ENCODE measurements at regions not wholly inside any gene's neighbourhood (a gene's known extent, or its start where the extent isn't known, plus 50 kb on each side); places are given as distances from the start of the nearest gene placed in this dataset.
"Not testable (repeated sequence)": the region's sequence is repeated elsewhere in the genome, so short reads cannot be mapped to it uniquely, and the experiment has no call there.

GRCh38 chr10:23975431-23975830 is 233.5 kb upstream of the KIAA1217 start:
- no peak for DNase-seq

- no peak for DNase-seq
Observed at GRCh38 chr10:23976275-23976674, 232.7 kb upstream of the KIAA1217 start.

DNA sequence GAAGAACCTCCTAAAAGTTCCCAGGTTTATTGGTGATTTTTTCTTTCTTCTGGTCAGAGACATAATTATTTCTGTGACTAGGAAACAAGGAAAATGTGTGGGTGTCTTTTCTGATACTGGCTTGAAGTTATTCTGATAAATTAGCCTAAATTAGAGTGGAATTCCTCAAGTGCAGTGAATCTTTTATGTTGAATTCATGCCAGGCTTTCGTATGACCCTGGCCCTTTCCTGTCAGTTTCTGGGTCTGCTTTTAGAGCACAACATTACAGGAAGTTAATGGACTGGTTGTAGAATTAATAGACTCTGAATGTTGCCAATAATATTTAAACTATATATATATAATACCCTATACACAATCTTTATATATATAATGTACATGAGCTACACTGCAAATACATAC is 230.6 kb upstream of the KIAA1217 start:
- no peak for DNase-seq

- no peak for DNase-seq
Observed at GRCh38 chr10:23980094-23980493, 228.8 kb upstream of the KIAA1217 start.

- DNase-seq, result no peak
Observed at GRCh38 chr10:23981520-23982309, 227.2 kb upstream of the KIAA1217 start.

DNA sequence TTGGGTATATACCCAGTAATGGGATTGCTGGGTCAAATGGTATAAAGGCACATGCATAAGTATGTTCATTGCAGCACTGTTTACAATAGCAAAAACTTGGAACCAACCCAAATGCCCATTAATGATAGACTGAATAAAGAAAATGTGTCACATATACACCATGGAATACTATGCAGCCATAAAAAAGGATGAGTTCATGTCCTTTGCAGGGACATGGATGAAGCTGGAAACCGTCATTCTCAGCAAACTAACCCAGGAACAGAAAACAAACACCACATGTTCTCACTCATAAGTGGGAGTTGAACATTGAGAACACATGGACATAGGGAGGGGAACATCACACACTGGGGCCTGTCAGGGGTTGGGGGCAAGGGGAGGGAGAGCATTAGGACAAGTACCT is 224.5 kb upstream of the KIAA1217 start:
- not testable (repeated sequence) for DNase-seq

DNA sequence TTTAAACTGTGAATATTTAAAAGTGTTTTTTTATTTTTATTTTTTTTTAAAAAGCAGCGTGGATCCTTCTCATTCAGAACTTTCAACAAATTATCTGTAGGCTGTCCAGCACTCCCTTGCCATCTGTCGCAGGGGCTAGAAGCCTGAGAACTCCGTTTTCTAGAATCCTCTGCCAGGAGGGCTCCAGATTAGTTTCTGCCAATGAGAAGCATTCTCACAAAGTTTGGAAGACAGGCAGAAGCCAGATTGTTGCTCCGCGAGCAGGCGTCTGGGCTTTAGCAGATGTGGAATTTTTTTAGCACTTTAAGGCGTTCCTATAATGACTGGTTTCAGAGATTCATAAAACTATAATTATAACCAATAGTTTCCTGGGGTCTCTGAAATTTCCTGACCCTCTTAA is 220.9 kb upstream of the KIAA1217 start:
- DNase-seq, result no peak

GRCh38 chr10:23994459-23995046 is 214.4 kb upstream of the KIAA1217 start:
- DNase-seq, result no peak

GRCh38 chr10:23999445-23999844 is 209.5 kb upstream of the KIAA1217 start:
- DNase-seq, result no peak

DNA sequence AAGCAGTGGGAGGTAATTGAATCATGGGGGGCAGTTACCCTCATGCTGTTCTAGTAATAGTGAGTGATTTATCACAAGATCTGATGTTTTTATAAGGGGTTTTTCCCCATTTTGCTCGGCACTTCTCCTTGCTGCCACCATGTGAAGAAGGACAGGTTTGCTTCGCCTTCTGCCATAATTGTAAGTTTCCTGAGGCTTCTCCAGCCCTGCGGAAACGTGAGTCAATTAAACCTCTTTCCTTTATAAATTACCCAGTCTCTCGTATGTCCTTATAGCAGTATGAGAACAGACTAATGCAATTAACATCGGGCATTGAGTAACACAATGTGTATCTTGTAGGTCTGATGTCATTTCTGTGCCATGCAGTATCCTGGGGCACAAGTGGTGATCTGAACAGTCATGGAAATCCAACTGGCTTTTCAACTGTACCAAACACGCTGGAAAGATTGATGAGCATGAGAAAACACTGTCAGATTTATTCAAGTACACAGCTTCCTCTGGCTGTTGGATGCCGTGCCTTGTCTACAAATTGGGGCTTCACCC is 208.6 kb upstream of the KIAA1217 start:
- no peak for DNase-seq

GRCh38 chr10:24006741-24007140 is 202.2 kb upstream of the KIAA1217 start:
- no peak for DNase-seq

DNA sequence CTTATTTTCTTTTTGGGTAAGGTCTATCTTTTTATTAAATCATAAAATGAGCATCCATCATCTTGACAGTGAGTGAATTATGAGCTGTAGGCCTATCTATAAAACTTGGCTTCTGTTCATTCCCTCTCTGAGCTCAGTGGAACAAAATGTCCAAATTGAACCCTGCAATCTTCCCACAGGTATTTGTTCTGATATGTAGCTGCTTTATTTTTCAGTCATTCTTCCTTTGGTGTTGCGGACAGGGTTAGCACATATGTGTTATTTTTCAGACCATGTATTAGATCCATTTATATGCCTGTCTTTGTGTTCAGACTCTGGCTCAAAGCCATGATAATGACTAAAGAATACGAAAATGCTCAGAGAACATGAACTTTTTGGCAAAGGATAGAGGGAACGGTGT is 201.6 kb upstream of the KIAA1217 start:
- no peak for DNase-seq

GRCh38 chr10:24008164-24009091 is 200.5 kb upstream of the KIAA1217 start:
- DNase-seq, result no peak

DNA sequence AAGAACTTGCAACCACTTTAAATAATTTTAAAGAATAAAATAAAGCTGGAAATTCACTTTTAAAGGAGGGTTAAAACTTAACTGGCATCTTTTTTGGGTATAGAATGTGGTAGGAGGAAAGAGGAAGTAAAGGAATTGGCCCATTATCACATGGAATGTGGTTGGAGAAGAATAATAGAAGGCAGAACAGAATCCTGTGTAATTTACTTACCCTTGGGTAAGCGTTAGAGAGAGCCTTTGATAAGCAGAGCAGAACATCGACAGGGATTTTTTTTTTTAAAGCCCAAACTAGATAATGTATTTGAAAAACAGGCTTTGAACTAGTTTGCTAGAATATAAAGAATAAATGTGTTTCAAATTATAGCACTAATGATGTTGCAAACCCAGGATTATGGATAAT is 199.8 kb upstream of the KIAA1217 start:
- DNase-seq, result no peak

DNA sequence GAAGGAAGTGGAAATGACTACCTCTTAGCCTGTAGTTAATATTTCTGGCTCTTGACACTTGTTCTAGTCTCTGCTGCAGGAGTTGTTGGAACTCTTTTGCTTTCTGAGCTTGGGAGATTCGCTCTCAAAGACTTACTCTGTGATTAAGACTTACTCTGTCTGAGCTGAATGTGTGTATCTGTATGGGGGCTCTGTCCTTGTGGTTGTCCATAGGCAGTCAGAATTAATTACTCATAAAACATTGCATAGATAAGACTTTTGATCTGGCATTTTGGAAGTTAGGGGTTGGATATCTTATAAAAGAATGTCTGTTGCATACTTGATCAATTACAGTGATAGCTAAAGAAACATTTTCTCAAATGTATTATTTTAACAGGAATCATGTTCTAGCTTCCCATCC is 199.2 kb upstream of the KIAA1217 start:
- no peak for DNase-seq

DNA sequence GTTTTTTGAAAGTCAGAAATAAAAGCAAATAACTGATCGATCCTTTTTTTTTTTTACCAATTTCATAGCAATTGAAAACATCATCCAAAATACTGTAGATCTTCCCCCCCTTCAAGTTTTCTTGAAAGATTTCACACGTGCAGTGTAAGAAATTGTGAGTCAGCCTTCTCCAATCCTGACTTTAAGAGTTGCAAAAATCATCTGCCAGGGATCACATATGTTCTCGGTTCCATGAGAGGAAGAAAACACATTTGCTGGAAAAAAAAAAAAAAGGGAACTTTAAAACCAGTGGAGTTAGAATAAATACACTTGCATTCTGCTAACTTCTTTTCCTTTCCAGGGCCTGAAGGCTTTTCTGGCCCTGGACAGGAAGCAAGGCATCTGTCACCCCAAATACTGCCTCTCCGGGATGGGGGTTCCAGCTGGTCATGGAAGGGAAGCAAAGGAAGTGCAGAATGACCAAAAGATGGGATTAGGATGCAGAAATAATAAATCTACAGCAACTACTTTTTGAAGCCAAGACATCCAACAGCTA is 198.4 kb upstream of the KIAA1217 start:
- DNase-seq, result no peak

DNA sequence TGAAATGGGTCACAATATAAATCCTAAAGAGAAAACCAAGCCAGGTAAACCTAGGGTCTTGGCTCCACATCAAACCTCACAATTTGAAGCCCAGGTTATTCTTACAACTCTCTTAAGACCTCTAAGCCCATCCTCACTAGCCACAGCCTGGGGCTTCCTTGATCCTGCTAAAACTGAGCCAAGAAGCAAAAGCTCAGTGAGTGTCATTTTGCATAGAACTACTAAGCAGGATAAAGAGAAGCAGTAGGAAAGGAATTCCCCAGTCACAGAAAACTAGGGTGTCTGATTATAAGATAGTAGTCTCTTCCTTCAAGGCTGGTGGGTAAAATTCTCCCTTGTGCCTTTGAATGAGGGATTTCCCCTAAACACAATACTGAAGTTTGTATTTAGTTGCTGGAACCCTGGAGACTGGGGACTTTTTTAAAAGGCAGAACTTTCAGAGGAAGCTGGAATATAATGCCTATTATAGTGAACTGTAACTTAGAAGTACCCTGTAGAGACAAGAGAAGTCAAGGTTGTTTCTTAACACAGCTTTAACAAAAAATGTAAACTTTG is 196.6 kb upstream of the KIAA1217 start:
- no peak for DNase-seq

DNA sequence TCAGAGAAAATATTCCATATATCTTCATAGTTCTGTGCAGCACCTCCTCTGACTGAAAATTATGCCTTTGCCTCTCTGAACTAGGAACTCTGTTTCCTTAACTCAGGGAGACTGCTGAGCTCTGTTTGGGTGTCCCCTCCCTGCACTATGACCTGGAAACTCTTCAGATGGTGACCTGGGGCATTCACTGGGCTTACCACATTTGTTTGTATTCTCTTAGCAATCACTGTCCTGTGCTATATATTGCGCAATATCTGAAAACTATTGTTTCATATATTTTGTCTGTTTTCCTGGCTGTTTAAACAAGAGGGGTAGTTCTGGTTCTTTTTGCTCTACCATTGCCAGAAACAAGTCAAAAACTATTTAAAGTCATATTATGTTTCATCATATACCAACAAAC is 181.8 kb upstream of the KIAA1217 start:
- DNase-seq, result no peak

- no peak for DNase-seq
Observed at GRCh38 chr10:24034571-24034970, 174.4 kb upstream of the KIAA1217 start.

DNA sequence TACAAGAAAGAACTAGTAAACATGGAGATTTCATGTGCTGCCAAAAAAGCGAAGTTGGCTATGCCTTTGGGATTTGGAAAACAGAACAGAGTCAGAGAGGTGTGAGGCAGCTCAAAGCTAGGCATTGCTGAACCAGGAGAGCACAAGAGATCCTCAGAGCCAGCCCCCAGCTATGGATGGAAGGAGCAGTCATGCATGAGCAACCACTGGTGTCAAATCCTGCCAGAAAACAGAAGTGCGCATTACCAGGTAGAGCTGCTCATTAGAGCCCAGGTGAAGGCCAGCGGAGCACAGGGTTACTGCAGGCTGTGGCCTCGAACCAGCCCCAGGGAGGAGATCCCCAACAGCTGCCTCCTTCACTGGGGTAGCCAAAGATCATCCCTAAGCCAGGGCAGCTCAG is 173.2 kb upstream of the KIAA1217 start:
- DNase-seq, result no peak

DNA sequence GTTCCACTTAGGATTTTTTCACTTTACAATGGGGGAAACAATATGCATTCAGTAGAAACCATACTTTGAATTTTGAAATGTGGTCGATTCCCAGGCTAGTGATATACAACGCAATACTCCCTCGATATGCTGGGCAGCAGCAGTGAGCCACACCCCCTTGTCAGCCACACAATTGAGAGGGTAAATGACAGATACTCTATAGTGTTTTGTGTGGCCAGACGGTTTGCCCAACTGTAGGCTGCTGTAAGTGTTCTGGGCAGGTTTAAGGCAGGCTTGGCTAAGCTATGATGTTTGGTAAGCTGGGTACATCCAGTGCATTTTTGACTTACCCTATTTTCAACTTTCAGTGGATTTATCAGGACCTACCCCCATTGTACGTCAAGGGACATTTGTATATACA is 169.6 kb upstream of the KIAA1217 start:
- DNase-seq, result no peak

DNA sequence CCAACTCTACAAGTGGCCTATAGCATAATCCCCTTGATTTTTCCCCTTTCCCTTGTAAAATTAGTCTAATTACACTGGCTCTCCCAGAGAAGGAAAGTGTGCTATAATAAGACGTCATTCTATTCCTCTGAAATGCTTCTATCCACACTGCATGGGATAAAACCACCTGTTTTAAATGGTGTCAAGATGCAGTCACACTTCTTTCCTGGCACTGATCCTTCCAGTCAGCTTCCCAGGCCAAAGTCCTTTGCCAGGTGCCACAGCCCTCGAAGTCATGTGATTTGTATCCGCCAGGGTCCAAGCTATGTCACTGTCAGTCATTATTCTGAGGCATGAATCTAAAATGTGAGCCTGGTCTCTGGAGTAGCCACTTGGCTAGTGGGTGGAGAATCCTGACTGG is 169.0 kb upstream of the KIAA1217 start:
- no peak for DNase-seq

- no peak for DNase-seq
Observed at GRCh38 chr10:24041034-24041433, 167.9 kb upstream of the KIAA1217 start.

Data from SIG-M5 (cell line).